Esophagus squamous epithelium (tissue), 5 donors: ENCODE measurements at regions not wholly inside any gene's neighbourhood (a gene's known extent, or its start where the extent isn't known, plus 50 kb on each side); places are given as distances from the start of the nearest gene placed in this dataset.

Source experiments
- DNase-seq: peaks from one replicate; lab custom pipeline; 2025; lab: John Stamatoyannopoulos, UW
- H3K27ac ChIP-seq, 4 donors: fragments of 200-600 bp; sonication (generic); one replicate each; pipeline ENCODE4 v1.5.1; 2016 to 2019; ENCODE audit warnings: mild to moderate bottlenecking in 1 of 4
- H3K27me3 ChIP-seq, 4 donors: fragments of 200-600 bp; sonication (generic); 1 replicate in 3 of 4; 2 replicates in 1 of 4; pipeline versions ENCODE4 v1.5.1 to v1.6.0; 2017 to 2021; ENCODE audit warnings: antibody characterized with exemption in 1 of 4
- H3K36me3 ChIP-seq, 3 donors: fragments of 200-600 bp; sonication (generic); one replicate each; pipeline ENCODE4 v1.5.1; 2016 to 2019
- H3K4me1 ChIP-seq, 3 donors: fragments of 200-600 bp; sonication (generic); one replicate each; pipeline ENCODE4 v1.5.1; 2017 to 2019
- H3K4me3 ChIP-seq, 4 donors: fragments of 200-600 bp; sonication (generic); 1 replicate in 3 of 4; 2 replicates in 1 of 4; pipeline ENCODE4 v1.5.1; 2016 to 2019; ENCODE audit warnings: mild to moderate bottlenecking in 2 of 4, moderate library complexity in 1 of 4
- H3K9me3 ChIP-seq, 3 donors: fragments of 200-600 bp; sonication (generic); one replicate each; pipeline ENCODE4 v1.5.1; 2016 to 2019
- POLR2A ChIP-seq, 4 donors: fragments of 450-650 bp; IDR thresholded peaks; one replicate each; pipeline ENCODE4 v1.6.1; 2017; ENCODE audit warnings: antibody characterized with exemption in 4 of 4, mild to moderate bottlenecking in 4 of 4, moderate library complexity in 3 of 4
- WGBS, 2 donors: methylation state at CpG; one replicate each; pipeline ENCODE4 v1.1.5; 2018; 5-methylcytosine and 5-hydroxymethylcytosine counted together
- intact Hi-C: fragments of 100-400 bp; cut with DNase I; formaldehyde crosslinking; loops from one replicate; pipeline ENCODE4 v1.15.0; 2022
- TF ChIP-seq, protein P1 (sequence below), 6 experiments: fragments of 450-650 bp in 4 of 6; fragments of 200-600 bp in 2 of 6; sonication (generic) in 2 of 6; IDR thresholded peaks; one replicate each; pipeline ENCODE4 v1.5.1; 2016 to 2019; ENCODE audit warnings: antibody characterized with exemption in 6 of 6, mild to moderate bottlenecking in 4 of 6, moderate library complexity in 4 of 6
- donor health status: DM: yes; HTN: yes; CAD: no.

DNA sequence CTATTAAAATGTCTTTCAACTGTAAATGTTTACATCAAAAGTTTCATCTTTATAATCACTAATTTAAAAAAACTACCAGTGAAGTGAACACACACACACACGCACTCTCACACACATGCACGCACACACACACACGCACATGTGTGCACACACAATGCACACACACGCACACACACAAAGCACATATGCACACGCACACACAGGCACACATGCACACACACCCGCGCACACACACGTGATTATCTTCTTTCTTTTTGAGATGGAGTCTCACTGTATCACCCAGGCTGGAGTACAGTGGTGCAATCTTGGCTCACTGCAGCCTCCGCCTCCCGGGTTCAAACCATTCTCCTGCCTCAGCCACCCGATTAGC, 80.0 kb upstream of the FRMD1 start:
- no peak overlapping the region for H3K4me3 ChIP-seq
- H3K27ac ChIP-seq = no peak overlapping the region
- H3K27me3 ChIP-seq = peaks cover 0 to 18% (median 0%) of the 10 kb centered on the region in 4 donors
- intact Hi-C loops = loop anchor here (10.0 kb wide), 1 partner anchor 206 kb away; no protein-coding TSS in a partner anchor
- 80 to 87% methylated on average over 11 of the region's 11 CpGs for WGBS, 2 donors
- no peak for TF ChIP-seq POLR2A (IDR thresholded peaks at IDR 0.05)
- TF ChIP-seq, protein P1, sequence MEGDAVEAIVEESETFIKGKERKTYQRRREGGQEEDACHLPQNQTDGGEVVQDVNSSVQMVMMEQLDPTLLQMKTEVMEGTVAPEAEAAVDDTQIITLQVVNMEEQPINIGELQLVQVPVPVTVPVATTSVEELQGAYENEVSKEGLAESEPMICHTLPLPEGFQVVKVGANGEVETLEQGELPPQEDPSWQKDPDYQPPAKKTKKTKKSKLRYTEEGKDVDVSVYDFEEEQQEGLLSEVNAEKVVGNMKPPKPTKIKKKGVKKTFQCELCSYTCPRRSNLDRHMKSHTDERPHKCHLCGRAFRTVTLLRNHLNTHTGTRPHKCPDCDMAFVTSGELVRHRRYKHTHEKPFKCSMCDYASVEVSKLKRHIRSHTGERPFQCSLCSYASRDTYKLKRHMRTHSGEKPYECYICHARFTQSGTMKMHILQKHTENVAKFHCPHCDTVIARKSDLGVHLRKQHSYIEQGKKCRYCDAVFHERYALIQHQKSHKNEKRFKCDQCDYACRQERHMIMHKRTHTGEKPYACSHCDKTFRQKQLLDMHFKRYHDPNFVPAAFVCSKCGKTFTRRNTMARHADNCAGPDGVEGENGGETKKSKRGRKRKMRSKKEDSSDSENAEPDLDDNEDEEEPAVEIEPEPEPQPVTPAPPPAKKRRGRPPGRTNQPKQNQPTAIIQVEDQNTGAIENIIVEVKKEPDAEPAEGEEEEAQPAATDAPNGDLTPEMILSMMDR (IDR thresholded peaks at IDR 0.05) = no peak
- no peaks in the 10 kb centered on the region for H3K36me3 ChIP-seq
- no peak for DNase-seq
- no peaks in the 10 kb centered on the region for H3K9me3 ChIP-seq
- H3K4me1 ChIP-seq = peaks cover 9 to 35% (median 16%) of the 10 kb centered on the region in 3 donors

DNA sequence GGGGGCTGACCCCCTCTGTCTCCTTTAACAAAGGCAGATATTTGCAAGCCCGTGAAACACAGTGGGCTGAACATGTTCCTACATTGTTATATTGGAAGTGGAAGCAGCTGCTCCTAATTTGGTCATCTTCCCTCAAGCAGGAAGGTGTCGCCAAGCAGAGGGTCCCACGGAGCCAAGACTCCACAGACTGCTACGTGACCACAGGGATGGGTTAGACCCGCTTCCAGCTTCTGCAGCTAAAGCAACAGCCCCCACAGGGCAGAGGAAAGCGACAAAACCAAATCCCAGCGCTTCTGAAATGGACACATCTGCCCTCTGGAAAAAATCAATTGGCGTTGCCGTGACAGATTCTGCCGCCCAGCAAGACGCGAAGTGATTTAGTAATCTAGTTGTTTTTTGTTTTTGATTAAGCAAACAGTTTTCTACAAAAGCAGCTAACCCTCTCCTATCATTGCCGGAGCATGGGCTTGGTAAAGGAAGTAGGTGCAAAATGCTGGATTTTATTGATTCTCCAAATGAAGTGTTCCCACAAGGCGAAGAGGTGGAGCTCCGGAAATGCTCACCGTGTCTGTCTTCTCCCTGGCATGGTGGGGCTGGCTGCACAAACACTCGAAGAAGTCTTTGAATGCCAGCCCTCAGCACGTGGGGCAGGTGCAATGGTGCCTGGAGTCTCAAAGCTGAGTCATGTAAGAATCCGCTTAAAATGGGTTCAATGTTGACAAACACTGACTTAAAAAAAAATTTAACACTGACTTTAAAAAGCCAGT, 79.4 kb upstream of the FRMD1 start:
- no peak for TF ChIP-seq POLR2A (IDR thresholded peaks at IDR 0.05)
- TF ChIP-seq, protein P1 (IDR thresholded peaks at IDR 0.05) = no peak
- peaks cover 9 to 35% (median 16%) of the 10 kb centered on the region in 3 donors for H3K4me1 ChIP-seq
- H3K27ac ChIP-seq = peak overlapping the region in 1 of 4 donors; percentile 59
- peaks cover 0 to 18% (median 0%) of the 10 kb centered on the region in 4 donors for H3K27me3 ChIP-seq
- peak overlapping the region in 2 of 4 donors; percentile 15 to 32 for H3K4me3 ChIP-seq
- intact Hi-C loops = loop anchor here (10.0 kb wide), 1 partner anchor 206 kb away; no protein-coding TSS in a partner anchor
- H3K9me3 ChIP-seq = no peaks in the 10 kb centered on the region
- DNase-seq = no peak
- no peaks in the 10 kb centered on the region for H3K36me3 ChIP-seq
- WGBS, 2 donors = 30 to 47% methylated on average over 16 to 19 of the region's 19 CpGs

DNA sequence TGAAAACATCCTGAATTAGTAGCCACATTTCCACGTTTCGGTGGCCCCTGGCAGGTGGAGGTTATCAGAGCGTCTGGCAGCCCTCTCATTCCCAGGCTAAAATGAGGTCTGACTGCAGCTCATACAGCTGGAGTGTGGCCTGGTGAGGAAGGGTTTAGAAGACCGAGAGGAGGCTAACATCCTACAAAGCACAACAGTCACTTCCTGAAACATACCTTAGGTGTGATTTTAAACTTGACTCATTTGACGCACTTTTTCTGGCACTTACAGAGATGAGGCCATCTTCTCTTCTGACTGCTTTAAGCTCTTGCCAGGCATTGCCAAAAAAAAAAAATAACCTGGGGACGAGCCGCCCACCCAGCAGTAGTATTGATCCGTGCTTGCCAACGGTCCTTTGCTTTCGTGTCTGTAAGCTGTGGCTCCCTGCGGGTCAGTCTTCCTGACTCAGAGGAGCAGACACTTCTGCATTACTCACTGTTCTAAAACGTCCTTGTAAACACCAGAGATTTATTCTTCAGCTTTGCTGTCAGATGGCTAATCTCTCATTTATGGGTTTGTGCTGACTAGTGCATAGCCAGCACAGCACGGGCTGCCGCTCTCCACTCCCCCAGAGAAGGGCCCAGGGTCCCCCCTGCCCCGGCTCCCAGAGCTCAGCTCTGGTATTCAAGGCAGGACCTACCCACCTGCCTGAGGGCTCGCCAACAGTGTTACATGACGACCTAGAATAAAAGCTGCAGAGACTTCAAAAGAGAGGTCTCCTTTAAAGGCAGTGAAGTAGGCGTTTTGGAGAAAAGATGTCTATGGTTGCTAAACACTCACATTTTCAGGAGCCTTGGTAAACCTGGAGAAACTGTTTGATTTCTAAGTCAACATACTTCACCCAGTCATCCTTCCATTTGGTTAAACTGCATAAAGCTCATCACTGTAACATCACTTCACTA, 78.5 kb upstream of the FRMD1 start:
- no peaks in the 10 kb centered on the region for H3K9me3 ChIP-seq
- no peaks in the 10 kb centered on the region for H3K36me3 ChIP-seq
- no peak for TF ChIP-seq POLR2A (IDR thresholded peaks at IDR 0.05)
- TF ChIP-seq, protein P1 (IDR thresholded peaks at IDR 0.05) = no peak
- no peak for DNase-seq
- peak overlapping the region in 1 of 4 donors; percentile 32 for H3K4me3 ChIP-seq
- peak overlapping the region in 2 of 4 donors; percentile 1 to 59 for H3K27ac ChIP-seq
- peaks cover 9 to 35% (median 16%) of the 10 kb centered on the region in 3 donors for H3K4me1 ChIP-seq
- intact Hi-C loops = loop anchor here (10.0 kb wide), 1 partner anchor 207 kb away; no protein-coding TSS in a partner anchor
- H3K27me3 ChIP-seq = peaks cover 0 to 21% (median 0%) of the 10 kb centered on the region in 4 donors
- 27 to 28% methylated on average over 14 to 18 of the region's 18 CpGs for WGBS, 2 donors

GRCh38 chr6:168156742-168157265, 77.8 kb upstream of the FRMD1 start:
- Histone ChIP-seq H3K27me3 (peaks cover 0 to 28% (median 0%) of the 10 kb centered on the region in 4 donors), H3K4me3 (no peak overlapping the region), H3K27ac (peak overlapping the region in 1 of 4 donors; percentile 59), H3K36me3 (no peaks in the 10 kb centered on the region), H3K9me3 (no peaks in the 10 kb centered on the region), H3K4me1 (peaks cover 9 to 35% (median 16%) of the 10 kb centered on the region in 3 donors)
- 71 to 78% methylated on average over 12 of the region's 12 CpGs for WGBS, 2 donors
- intact Hi-C loops = loop anchor here (10.0 kb wide), 1 partner anchor 208 kb away; no protein-coding TSS in a partner anchor
- no peak for DNase-seq
- TF ChIP-seq POLR2A (IDR thresholded peaks at IDR 0.05) = no peak
- TF ChIP-seq, protein P1 (IDR thresholded peaks at IDR 0.05) = no peak
